NCI-H748 (cell line): ENCODE measurements at regions not wholly inside any gene's neighbourhood (a gene's known extent, or its start where the extent isn't known, plus 50 kb on each side); places are given as distances from the start of the nearest gene placed in this dataset.
A peak's percentile ranks its signal among the peaks of the same experiment; 100 is the strongest.
"Not testable (repeated sequence)": the region's sequence is repeated elsewhere in the genome, so short reads cannot be mapped to it uniquely, and the experiment has no call there.

ENCODE experiments used
- DNase-seq: peaks from one replicate; lab custom pipeline; 2025; ENCODE audit not compliant: unreplicated experiment; lab: John Stamatoyannopoulos, UW

DNA sequence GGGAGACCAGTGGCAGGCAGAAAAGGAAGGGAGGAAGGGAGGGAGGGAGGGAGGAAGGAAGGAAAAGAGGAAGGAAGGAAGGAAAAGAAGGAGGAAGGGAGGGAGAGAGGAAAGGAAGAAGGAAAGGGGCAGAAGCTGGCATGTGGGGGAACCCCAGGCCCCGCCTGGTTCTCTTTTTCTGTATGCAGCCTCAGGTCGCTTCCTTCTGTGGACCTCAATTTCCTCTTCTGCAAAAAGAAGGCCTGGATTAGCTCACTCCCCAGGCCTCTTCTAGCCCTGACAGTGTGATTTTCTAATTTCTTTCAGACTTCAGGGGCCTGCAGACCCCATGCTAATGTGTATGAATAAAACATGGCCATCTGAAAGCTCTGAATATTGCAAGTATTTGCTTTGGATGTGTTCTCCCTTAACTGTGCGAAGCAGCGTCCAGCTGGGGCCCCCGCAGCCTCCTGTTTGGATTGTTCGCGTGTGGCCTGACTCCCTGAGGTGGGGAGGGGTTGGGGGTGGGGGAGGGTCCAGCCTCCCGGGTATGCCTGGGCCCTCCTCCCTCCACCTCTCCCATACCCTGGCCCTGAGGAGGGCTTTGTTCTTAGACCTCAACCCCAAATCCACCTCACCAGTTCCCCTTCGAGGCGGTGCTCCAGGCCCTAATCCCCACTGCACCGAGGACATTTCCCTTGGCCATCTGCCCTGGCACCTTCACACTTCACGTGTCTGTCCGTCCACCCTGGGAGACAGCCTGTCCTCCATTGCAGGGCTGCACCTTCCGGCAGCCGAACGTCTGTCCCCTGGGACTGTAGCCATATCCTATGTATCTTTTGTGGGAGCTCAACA lies 199.9 kb upstream of the ATP6AP2 start:
- peak; percentile 45 for DNase-seq

DNA sequence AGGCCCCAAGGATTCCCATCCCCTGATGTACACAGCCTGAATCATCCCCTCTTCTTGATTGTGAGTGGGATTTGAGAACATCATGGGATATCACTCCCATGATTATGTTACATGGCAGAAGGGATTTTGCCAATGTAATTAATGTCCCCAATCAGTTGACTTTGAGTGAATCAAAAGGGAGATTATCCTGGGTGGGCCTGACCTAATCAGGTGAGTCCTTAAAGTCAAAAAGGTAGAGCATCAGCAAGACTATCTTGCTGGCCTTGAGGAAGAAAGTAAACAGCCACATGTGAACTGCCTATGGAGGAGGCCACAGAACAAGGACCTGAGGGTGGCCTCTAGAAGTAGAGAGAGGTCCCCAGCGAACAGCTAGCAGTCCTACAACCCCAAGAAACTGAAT lies 203.1 kb upstream of the ATP6AP2 start:
- no peak for DNase-seq

DNA sequence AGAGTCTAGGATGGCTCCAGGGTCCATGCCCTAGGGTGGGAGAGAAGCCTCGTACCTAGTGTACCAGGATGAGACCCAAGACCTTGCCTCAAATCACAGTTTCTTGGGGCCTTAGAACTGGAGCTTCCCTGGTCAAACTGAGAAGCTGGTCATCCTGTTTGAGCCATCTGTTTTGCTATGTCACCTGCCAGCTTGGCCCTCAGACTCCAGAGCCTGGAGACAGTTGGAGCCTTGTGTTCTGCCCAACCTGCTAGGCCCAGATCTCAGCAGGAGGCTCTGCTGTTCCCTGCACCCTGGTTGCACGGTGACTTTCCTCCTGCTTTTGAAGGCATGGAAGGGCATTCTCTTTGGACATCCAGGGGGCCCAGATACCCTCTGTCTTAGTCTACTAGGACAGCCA lies 206.3 kb upstream of the ATP6AP2 start:
- DNase-seq: no peak

DNA sequence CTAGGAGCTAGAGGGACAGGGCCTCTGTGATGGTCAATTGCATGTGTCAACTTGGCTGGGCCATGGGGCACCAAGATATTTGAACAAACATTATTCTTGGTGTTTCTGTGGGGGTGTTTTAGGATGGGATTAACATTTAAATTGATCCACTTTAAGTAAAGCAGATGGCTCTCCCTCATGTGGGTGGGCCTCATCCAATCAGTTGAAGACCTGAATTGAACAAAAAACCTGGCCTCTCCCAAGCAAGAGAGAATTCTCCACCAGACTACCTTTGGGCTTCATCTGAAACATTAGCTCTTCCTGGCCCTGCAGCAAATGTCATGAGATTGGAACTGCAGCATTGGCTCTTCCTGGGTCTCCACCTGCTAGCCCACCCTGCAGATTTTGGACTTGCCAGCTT lies 207.1 kb upstream of the ATP6AP2 start:
- no peak for DNase-seq

DNA sequence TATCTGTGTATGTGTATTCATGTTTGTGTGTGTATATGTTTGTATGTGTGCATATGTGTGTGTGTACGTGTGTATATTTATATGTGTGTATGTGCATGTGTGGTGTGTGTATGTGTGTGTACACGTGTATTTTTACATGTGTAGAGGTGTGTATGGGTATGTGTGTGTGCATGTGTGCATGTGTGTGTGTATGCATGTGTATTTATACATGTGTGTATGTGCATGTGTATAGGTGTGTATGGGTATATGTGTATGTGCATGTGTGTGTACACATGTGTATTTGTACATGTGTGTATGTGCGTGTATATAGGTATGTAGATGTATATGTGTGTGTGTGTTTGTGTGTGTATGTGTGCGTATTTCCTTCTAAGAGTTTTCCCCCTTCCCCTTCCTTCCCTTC lies 207.7 kb upstream of the ATP6AP2 start:
- no peak for DNase-seq

DNA sequence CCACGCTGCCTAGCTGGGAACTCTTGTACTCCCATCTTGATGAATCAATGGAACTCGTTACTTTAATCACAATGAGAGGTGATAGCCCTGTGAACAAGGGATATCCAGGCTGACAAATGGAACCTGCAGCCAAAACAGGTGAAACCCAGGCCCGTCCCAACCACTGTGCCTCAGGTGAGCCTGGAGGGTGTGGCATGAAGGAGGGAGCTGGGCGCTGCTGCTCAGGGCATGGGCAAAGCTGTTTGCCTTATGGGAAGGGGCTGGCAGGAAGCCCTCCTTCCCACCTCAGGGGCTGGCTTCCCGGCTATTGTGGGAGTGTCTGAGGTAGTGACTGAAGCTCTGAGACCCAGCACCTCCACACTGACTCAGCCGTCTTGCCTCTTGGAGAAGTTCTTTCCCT lies 209.4 kb upstream of the ATP6AP2 start:
- no peak for DNase-seq

DNA sequence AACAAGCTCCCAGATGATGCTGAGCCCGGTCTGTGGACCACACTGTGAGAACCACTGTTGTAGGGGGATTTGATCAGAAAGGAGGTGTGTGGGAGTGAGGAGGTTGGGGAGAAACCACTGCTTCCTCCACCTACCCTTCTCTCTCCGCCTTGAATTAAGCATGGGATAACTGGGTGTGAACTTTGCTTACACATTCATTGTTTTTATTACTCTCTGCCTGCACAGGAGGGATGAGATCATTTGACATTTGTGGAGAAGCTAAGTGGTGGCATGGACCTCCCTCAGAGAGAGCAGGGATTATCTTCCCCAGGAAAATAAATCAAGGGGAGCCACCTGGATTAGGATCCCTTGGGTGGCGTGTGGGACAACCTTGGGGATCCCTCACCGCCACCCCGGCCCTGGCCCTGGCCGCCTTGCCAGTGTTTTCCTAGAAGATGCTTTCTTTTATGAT lies 212.1 kb upstream of the ATP6AP2 start:
- DNase-seq: no peak

DNA sequence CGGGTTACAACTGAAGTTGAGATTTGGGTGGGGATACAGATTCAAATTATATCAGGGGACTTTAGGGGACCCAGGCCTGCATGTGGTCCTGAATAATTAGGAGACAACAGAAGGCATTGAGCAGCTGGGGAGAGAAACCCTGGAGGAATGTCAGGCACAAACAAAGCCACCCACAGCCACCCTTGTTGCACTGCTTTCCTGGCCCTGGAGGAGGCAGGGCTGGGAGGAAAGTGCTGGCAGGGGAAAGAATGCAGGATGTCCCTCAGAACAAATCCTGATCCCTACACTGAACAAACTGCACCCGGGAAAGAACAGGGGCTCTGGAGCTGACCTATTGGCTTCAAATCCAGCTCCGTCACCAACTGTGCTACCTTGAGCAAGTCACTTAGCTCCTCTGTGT lies 214.1 kb upstream of the ATP6AP2 start:
- DNase-seq: no peak

DNA sequence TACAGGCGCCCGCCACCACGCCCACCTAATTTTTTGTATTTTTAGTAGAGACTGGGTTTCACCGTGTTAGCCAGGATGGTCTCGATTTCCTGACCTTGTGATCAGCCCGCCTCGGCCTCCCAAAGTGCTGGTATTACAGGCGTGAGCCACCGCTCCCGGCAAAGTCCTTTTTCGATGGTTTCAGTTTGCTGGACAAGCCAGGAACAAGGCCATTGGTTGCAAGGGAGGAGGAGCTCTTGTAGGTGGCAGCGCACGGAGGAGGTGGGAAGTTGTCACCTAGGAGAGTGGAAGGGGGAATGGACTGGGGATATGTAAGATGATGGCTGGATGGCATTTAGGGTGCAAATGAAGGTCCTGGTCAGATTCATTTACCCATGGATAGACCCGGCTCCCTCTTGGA lies 218.5 kb upstream of the ATP6AP2 start:
- DNase-seq: not testable (repeated sequence)

DNA sequence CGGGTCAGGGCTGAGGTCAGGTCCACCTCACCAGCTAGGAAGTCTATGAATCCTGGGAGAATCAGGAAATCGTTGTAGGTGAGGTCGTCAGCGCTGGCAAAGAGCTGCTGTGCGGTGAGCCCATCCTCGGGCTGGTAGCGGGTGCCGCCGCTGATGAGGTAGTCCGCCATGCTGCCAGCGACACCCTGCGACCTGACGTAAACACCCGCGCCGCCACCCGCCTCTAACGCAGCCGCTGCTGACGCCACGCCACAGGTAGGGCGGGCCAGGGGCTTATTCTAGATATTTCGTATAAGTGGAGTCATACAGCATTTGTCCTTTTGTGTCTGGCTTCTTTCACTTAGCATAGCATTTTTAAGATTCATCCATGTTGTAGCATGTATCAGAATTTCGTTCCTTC lies 220.2 kb upstream of the ATP6AP2 start:
- DNase-seq: no peak

DNA sequence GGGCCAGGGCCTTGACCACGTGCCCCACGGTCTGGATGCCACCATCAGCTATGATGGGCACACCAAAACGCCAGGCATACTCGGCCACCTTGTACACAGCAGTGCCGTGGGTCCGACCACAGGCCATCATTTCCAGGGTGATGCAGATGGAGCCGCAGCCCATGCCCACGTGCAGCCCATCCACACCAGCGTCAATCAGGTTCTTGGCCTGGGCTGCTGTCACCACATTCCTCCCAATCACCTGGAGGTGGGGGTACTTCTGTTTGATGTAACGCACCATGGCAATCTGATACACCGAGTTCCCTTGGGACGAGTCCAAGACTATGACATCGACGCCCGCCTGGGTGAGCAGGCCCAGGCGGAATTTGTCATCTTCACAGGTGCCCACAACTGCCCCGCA lies 221.2 kb upstream of the ATP6AP2 start:
- DNase-seq: no peak

DNA sequence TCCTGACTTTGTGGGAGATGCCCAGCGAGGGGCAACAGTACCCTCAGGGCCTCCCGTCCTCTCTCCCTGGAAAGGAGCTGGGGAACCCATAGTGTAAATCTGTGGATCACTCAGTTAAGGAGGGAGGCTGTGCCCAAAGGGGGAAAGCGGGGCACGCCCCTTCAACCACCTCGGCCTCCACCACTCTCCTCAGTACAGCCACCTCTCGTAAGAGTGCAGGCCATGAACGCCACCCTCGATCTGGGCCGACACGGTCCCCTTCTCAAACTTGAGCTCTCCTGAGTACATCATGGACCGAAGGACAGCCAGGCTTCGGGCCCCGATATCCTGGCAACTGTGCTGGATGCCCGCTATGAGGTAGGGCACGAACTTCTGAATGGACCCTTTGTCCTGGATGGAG lies 221.8 kb upstream of the ATP6AP2 start:
- no peak for DNase-seq

DNA sequence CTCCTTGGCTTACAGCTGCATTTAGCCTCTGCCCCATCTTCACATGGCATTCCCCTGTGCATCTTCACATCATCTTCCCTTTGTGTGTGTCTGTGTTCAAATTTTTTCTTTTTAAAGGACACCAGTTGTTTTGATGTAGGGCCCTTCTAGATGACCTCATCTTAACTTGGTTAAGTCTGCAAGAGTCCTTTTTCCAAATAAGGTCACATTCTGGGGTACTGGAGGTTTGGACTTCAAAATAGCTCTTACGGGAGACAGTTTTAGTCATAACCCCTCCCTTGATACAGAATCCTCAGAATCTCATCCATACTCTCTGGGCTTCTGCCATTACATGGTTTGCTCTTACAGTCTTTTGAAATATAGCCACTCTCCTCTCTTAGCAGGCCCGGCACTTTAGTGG lies 231.5 kb upstream of the ATP6AP2 start:
- DNase-seq: no peak

DNA sequence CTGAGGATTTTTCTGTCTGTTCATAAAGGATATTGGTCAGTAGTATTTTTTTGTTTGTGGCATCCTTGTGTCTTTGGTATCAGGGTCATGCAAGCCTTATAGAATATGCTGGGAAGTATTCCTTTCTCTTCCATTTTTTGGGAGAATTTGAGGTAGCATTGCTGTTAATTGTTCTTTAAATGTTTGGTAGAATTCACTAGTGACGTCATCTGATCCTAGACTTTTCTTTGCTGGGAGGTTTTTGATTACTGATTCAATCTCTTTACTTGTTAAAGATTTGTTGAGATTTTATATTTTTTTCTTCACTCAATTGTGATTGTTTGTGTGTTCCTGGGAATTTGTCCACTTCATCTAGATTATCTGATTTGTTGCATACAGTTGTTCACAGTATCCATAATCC lies 234.4 kb upstream of the ATP6AP2 start:
- DNase-seq: no peak

DNA sequence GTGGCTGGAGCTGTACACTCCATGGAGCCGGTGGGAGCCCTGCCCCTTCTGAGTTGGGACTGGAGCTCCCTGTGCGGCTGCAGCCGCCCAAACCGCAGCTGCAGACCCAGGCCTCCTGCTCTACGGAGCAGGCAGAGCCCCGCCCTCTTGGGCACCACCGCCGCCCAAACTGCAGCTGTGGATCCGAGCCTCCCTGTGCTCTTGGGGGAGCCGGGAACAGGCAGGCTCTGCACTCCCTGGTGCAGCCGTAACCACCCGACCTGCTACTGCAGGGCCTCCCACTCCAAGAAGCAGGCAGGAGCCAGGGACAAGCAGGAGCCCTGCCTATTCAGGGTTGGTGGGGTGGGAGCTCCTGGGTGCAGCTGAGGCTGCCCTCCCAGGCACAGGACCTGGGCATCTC lies 237.5 kb upstream of the ATP6AP2 start:
- DNase-seq: no peak

DNA sequence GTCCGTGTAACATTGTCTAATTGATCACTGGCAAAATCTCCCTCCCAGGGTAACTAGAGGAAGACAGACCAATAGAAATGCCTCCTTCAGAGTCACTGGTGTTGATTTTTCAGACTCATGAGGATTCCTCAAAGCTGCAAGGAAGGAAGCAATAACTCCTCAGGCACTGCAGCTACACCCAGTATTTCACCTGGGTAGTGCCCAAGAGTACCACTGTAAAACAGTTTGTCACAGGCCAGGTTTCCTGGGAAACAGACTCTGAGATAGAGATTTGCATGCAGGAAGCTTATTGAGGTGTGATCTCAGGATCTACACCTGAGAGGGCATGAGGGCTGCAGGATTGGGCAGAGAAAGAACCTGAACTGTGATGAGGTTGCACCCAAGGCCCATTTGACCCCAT lies 240.7 kb upstream of the ATP6AP2 start:
- DNase-seq: peak; percentile 4

DNA sequence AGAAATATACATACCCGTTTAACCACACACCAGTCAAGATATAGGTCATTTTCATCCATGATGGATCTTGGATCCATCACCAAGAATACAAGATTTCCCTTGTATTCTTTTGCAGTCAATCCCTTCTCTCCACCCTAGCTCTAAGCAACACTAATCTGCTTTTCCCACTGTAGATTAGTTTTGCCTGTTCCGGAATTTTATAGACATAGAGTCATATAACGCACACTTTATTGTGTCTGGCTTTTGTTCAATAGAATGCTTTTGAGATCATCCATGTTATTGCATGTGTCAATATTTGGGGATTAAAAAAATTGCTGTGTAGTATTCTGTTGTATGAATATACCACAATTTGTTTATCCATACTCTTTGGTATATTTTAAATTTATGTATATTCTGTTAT lies 235.6 kb upstream of the BCOR start:
- no peak for DNase-seq

DNA sequence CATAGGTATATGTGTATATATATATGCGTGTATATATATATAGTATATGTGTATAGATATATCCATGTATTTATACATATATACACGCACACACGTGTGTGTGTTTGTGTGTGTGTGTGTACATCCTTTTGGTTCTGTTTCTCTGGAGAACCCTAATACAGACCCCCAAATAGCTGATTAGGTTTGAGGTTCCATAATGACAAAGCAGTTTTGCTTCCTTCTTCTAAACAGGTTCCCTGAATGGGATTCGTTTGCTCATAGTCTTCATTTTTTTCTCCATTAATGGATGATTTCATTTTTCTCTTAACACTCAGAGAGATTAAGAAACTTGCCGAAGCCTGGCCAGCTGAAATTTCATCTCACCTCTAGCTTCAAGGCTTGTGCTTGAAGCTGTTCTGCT lies 234.0 kb upstream of the BCOR start:
- no peak for DNase-seq

DNA sequence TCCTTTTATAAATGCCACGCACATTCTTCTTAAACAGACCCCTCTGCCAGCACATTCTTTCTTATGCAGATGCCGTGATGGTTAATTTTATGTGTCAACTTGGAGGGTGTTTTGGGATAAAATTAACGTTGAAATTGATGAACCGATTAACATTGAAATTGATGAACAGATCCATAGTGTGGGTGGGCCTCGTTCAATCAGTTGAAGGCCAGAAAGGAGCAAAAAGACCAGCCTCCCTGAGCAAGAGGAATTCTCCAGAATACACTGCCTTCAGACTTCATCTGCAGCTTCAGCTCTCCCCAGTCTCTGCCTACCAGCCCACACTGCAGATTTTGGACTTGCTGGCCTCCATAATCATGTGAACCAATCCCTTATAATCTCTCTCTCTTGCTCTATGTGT lies 233.6 kb upstream of the BCOR start:
- no peak for DNase-seq

DNA sequence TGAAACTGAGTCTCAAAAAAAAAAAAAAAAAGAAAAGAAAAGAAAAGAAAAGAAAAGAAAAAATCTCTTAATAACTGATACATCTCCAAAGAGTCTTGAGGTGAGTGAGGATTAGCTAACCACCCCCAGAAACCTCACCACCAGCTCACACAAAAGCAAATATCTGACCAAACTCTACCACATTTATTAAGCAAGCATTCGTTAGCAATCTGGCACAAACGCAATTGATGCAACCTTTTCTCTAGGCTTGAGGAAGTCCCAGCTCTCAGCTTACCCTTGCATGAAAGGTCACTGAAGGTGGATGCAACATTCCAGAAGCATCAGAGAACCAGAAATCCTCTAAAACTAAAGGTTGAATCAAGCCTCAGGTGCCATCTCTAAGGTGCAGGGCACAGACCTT lies 231.9 kb upstream of the BCOR start:
- no peak for DNase-seq

DNA sequence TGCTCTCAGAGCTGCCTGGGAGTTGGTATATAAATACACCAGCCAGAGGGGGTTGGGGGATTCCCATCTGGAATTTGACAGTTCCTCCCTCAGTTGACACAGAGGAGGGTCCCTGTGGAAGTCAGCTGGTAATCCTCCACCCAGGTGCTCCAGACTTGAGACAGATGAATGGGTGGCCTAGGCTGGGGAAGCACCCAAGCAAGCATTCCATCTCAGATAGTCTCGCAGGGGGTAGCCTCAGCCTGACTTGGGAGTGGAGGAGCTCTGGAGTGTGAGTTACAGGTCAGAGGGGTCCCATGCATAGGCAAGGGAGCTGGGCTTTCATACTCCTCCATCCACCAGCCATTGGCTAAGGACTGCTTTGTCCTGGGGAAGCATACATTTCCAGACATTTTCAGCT lies 229.3 kb upstream of the BCOR start:
- no peak for DNase-seq

DNA sequence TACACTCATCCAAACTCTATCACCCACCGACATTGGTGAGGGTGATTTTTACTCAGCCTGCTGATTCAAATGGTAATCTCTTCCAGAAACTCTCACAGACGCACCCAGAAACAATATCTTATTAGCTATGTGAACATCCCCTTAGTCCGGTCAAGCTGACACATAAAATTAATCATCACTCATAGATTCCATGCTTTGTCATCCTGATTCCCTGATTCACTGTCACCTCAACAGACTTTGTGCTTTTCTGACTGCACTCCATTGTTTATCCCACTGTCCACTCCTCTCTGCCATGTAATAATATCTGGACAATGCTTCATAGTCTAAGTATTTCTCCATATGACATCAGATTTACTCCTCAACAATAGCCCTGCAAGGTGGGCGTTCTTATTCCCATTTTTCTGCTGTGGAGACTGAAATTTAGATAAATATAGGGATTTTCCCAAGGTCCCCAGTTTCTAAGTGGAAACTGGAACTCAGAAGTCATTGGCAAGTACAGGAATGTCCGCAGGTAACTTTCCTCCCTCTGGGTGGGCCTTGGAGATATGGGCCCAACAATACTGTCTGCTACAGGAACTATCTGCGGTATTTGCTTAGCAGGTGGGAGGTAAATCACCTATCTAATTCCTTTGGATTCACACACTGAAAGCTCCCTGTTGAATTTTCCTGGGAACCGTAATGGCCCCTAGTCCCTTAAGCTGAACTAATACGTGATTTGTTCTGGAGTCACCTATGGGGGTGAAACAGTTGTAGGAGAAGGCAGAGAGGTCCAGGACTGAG lies 228.6 kb upstream of the BCOR start:
- no peak for DNase-seq

DNA sequence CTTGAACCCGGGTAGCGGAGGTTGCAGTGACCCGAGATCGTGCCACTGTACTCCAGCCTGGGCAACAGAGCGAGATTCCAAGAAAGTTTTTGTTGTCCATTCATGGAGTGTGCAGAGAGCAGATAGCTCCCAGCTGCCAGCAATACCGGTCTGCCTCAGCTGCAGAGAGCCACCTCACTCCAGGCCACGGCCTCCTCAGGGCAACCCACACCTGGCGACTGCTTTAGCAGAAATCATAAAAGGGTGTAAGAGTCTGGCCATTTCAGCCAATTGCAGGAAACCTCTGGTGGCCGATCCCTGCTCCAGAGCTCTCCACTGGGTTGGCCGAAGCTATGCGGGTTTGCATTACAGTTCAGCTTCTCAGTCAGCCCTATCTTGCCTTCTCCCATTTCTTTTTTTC lies 227.4 kb upstream of the BCOR start:
- no peak for DNase-seq
